Nephron (organoid): ENCODE measurements at regions not wholly inside any gene's neighbourhood (a gene's known extent, or its start where the extent isn't known, plus 50 kb on each side); places are given as distances from the start of the nearest gene placed in this dataset.
"Not testable (repeated sequence)": the region's sequence is repeated elsewhere in the genome, so short reads cannot be mapped to it uniquely, and the experiment has no call there.

Experiments used
- H3K27ac Mint-ChIP-seq, 3 experiments: 2 replicates each; pipeline ENCODE4 v1.8.0; 2020; ENCODE audit warnings: mixed read lengths in 3 of 3, mild to moderate bottlenecking in 2 of 3, moderate library complexity in 1 of 3
- H3K27me3 Mint-ChIP-seq: 2 replicates; pipeline ENCODE4 v1.8.0; 2021; ENCODE audit warnings: low read depth, mild to moderate bottlenecking, moderate library complexity, mixed read lengths
- H3K36me3 Mint-ChIP-seq: 2 replicates; pipeline ENCODE4 v1.8.0; 2020; ENCODE audit warnings: low read depth, mixed read lengths
- H3K4me1 Mint-ChIP-seq: 2 replicates; pipeline ENCODE4 v1.8.0; 2020; ENCODE audit warnings: mixed read lengths
- H3K4me3 Mint-ChIP-seq, 3 experiments: 2 replicates each; pipeline ENCODE4 v1.8.0; 2020; ENCODE audit warnings: mild to moderate bottlenecking in 3 of 3, mixed read lengths in 3 of 3, moderate library complexity in 2 of 3
- H3K9me3 Mint-ChIP-seq: 2 replicates; pipeline ENCODE4 v1.8.0; 2020; ENCODE audit warnings: mixed read lengths
- TF ChIP-seq, protein P1 (sequence below), 3 experiments: fragments of 200-600 bp; sonication (generic); IDR thresholded peaks; one replicate each; pipeline ENCODE4 v1.5.0; 2021; ENCODE audit warnings: antibody characterized with exemption in 3 of 3; ENCODE audit not compliant: unreplicated experiment in 3 of 3

GRCh38 chr10:63825766-63826165 lies 304.6 kb downstream of the REEP3 start:
- Mint-ChIP-seq H3K4me1 (no peaks in the 10 kb centered on the region), H3K4me3 (no peak overlapping the region), H3K9me3 (peaks cover 13% of the 10 kb centered on the region), H3K27ac (no peak overlapping the region), H3K36me3 (no peaks in the 10 kb centered on the region), H3K27me3 (no peaks in the 10 kb centered on the region)
- TF ChIP-seq, protein P1, sequence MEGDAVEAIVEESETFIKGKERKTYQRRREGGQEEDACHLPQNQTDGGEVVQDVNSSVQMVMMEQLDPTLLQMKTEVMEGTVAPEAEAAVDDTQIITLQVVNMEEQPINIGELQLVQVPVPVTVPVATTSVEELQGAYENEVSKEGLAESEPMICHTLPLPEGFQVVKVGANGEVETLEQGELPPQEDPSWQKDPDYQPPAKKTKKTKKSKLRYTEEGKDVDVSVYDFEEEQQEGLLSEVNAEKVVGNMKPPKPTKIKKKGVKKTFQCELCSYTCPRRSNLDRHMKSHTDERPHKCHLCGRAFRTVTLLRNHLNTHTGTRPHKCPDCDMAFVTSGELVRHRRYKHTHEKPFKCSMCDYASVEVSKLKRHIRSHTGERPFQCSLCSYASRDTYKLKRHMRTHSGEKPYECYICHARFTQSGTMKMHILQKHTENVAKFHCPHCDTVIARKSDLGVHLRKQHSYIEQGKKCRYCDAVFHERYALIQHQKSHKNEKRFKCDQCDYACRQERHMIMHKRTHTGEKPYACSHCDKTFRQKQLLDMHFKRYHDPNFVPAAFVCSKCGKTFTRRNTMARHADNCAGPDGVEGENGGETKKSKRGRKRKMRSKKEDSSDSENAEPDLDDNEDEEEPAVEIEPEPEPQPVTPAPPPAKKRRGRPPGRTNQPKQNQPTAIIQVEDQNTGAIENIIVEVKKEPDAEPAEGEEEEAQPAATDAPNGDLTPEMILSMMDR (IDR thresholded peaks at IDR 0.05; ENCODE audit: unreplicated experiment in 3 of 3) = no peak

GRCh38 chr10:63827018-63827417 lies 305.8 kb downstream of the REEP3 start:
- H3K27me3 Mint-ChIP-seq, H3K4me1 Mint-ChIP-seq, H3K36me3 Mint-ChIP-seq, H3K9me3 Mint-ChIP-seq, H3K27ac Mint-ChIP-seq, H3K4me3 Mint-ChIP-seq: not testable (repeated sequence)

DNA sequence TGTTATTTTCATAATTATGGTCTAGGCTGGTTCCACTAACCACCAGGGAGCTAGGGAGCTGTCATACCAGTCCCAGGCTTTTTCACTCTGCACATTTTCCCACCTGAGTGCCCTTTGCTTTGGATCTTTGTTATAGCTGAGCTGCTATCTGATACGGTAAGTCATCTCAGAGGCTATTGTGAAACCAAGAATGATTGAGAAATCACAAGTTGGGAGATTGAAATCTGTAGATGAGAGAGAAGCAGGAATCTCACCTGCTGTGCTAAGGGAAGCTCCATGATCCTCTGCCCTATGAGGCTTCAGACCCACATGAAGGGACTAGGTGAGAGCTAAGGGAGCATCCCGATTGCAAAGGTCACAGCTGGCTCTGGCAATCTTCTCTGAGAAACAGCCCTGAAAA lies 307.8 kb downstream of the REEP3 start:
- Mint-ChIP-seq H3K27me3 (no peaks in the 10 kb centered on the region), H3K36me3 (no peaks in the 10 kb centered on the region), H3K4me1 (no peaks in the 10 kb centered on the region), H3K9me3 (no peaks in the 10 kb centered on the region), H3K4me3 (no peak overlapping the region), H3K27ac (no peak overlapping the region)
- TF ChIP-seq, protein P1 (IDR thresholded peaks at IDR 0.05; ENCODE audit: unreplicated experiment in 3 of 3) = no peak

DNA sequence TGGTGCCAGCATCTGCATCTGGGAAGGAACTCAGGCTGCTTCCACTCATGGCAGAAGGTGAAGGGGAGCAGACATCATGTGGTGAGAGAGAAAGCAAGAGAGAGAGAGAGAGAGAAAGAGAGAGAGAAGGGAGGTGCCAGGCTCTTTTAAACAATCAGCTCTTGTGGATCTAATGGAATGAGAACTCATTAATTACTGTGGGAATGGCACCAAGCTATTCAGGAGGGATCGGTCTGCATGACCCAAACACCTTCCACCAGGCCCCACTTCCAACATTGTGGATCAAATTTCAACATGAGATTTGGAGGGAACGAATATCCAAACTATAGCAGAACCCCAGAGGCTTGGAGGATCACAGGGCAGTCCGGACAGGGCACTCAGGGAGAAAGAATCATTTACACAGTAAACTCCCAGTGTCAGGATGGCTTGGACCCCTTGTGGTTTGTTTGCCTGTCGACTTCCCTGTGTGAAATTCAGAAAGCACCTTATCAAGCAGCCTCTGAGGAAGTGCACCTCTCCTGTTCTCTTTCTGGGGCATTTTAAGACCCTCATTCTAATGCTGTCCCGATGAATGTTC lies 308.5 kb downstream of the REEP3 start:
- no peak overlapping the region for H3K4me3 Mint-ChIP-seq
- H3K9me3 Mint-ChIP-seq = no peaks in the 10 kb centered on the region
- TF ChIP-seq, protein P1 (IDR thresholded peaks at IDR 0.05; ENCODE audit: unreplicated experiment in 3 of 3) = no peak
- H3K27ac Mint-ChIP-seq = no peak overlapping the region
- H3K4me1 Mint-ChIP-seq = no peaks in the 10 kb centered on the region
- no peaks in the 10 kb centered on the region for H3K36me3 Mint-ChIP-seq
- no peaks in the 10 kb centered on the region for H3K27me3 Mint-ChIP-seq

DNA sequence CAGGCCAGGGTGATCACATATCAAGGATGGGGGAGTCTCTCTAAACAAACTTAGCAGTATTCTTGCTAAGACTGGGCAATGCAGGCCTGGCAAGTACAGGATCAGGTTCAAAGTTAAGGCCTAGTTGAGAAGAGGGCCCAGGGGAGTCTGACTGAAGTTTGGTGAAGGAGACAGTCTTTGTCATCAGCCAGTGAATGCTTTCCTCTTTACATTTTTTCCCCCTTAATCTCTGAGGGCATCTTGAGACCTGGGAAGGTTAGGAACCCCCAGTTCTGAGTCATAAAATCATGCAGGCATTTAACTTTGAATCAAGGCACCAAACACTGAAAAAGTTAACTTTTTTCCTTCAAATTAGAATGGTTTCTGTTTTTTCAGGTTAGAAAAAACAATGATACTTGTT lies 311.5 kb downstream of the REEP3 start:
- Mint-ChIP-seq H3K27ac (no peak overlapping the region), H3K4me1 (no peaks in the 10 kb centered on the region), H3K36me3 (no peaks in the 10 kb centered on the region), H3K27me3 (no peaks in the 10 kb centered on the region), H3K9me3 (no peaks in the 10 kb centered on the region), H3K4me3 (no peak overlapping the region)
- TF ChIP-seq, protein P1 (IDR thresholded peaks at IDR 0.05; ENCODE audit: unreplicated experiment in 3 of 3) = no peak

GRCh38 chr10:63833411-63834060 lies 312.3 kb downstream of the REEP3 start:
- H3K27me3 Mint-ChIP-seq = no peaks in the 10 kb centered on the region
- H3K4me3 Mint-ChIP-seq = no peak overlapping the region
- no peaks in the 10 kb centered on the region for H3K36me3 Mint-ChIP-seq
- H3K27ac Mint-ChIP-seq = no peak overlapping the region
- no peaks in the 10 kb centered on the region for H3K4me1 Mint-ChIP-seq
- TF ChIP-seq, protein P1 (IDR thresholded peaks at IDR 0.05; ENCODE audit: unreplicated experiment in 3 of 3) = no peak
- no peaks in the 10 kb centered on the region for H3K9me3 Mint-ChIP-seq
